ENCODE measurements at regions not wholly inside any gene's neighbourhood (a gene's known extent, or its start where the extent isn't known, plus 50 kb on each side); places are given as distances from the start of the nearest gene placed in this dataset.

DNA sequence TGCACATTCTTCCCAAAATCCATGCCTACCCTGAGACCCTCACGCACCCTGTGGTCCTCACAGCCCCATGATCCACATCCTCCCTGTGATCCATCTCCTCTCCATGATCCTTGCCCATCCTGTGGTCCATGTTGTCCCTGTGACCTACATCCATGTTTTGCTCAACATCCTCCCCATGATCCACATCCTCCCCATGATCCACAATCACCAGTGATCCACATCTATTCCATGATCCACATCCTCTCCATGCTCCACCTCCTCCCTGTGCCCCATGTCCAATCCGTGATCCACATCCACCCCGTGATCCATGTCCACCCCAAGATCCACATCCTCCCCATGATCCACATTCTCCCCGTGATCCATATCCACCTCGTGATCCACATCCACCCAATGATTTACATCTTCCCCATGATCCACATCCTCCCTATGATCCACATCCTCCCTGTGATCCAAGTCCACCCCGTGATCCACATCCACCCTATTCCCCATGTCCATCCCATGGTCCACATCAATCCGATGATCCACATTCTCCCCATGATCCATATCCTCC lies 281.2 kb downstream of the MYCN start:
- TF ChIP-seq POLR2A (IDR thresholded peaks at IDR 0.05; ENCODE audit: extremely low read depth, insufficient read length): no peak
- TF ChIP-seq CTCF (IDR thresholded peaks at IDR 0.05; ENCODE audit: low read depth, low read length): no peak

Data from NB4 (cell line).